ENCODE measurements at regions not wholly inside any gene's neighbourhood (a gene's known extent, or its start where the extent isn't known, plus 50 kb on each side); places are given as distances from the start of the nearest gene placed in this dataset.

GRCh38 chr13:36493046-36493445, 60.8 kb downstream of the CCNA1 start:
- no peak for DNase-seq
- no peaks in the 10 kb centered on the region for H3K27me3 ChIP-seq (ENCODE audit: control insufficient read depth, insufficient read depth, low read length)
- no peak overlapping the region for H3K4me3 ChIP-seq (ENCODE audit: insufficient read depth, low read depth, low read length)
- no peaks in the 10 kb centered on the region for H3K36me3 ChIP-seq (replicated peaks; ENCODE audit: control insufficient read depth, insufficient read depth, low read length)

GRCh38 chr13:36495431-36495830, 63.1 kb downstream of the CCNA1 start:
- Histone ChIP-seq H3K27me3 (ENCODE audit: control insufficient read depth, insufficient read depth, low read length) (no peaks in the 10 kb centered on the region), H3K4me3 (ENCODE audit: insufficient read depth, low read depth, low read length) (no peak overlapping the region), H3K36me3 (replicated peaks; ENCODE audit: control insufficient read depth, insufficient read depth, low read length) (no peaks in the 10 kb centered on the region)
- no peak for DNase-seq

- peak; percentile 38 for DNase-seq
- Histone ChIP-seq H3K27me3 (ENCODE audit: control insufficient read depth, insufficient read depth, low read length) (no peaks in the 10 kb centered on the region), H3K36me3 (replicated peaks; ENCODE audit: control insufficient read depth, insufficient read depth, low read length) (no peaks in the 10 kb centered on the region), H3K4me3 (ENCODE audit: insufficient read depth, low read depth, low read length) (no peak overlapping the region)
Measured at GRCh38 chr13:36509369-36509768, 77.1 kb downstream of the CCNA1 start.

- DNase-seq: no peak
Measured at GRCh38 chr13:36512771-36513170, 80.5 kb downstream of the CCNA1 start.

GRCh38 chr13:36513266-36513665, 81.0 kb downstream of the CCNA1 start:
- no peak for DNase-seq
- no peaks in the 10 kb centered on the region for H3K36me3 ChIP-seq (replicated peaks; ENCODE audit: control insufficient read depth, insufficient read depth, low read length)
- no peaks in the 10 kb centered on the region for H3K27me3 ChIP-seq (ENCODE audit: control insufficient read depth, insufficient read depth, low read length)
- H3K4me3 ChIP-seq (ENCODE audit: insufficient read depth, low read depth, low read length): no peak overlapping the region

More at GRCh38 chr13:36512771-36513170, 80.5 kb downstream of the CCNA1 start:
- no peak overlapping the region for H3K4me3 ChIP-seq (ENCODE audit: insufficient read depth, low read depth, low read length)
- H3K27me3 ChIP-seq (ENCODE audit: control insufficient read depth, insufficient read depth, low read length): no peaks in the 10 kb centered on the region
- no peaks in the 10 kb centered on the region for H3K36me3 ChIP-seq (replicated peaks; ENCODE audit: control insufficient read depth, insufficient read depth, low read length)

GRCh38 chr13:36515466-36515865, 83.2 kb downstream of the CCNA1 start:
- Histone ChIP-seq H3K27me3 (ENCODE audit: control insufficient read depth, insufficient read depth, low read length) (no peaks in the 10 kb centered on the region), H3K4me3 (ENCODE audit: insufficient read depth, low read depth, low read length) (no peak overlapping the region), H3K36me3 (replicated peaks; ENCODE audit: control insufficient read depth, insufficient read depth, low read length) (no peaks in the 10 kb centered on the region)
- DNase-seq: no peak

- DNase-seq: no peak
- Histone ChIP-seq H3K4me3 (ENCODE audit: insufficient read depth, low read depth, low read length) (no peak overlapping the region), H3K36me3 (replicated peaks; ENCODE audit: control insufficient read depth, insufficient read depth, low read length) (no peaks in the 10 kb centered on the region), H3K27me3 (ENCODE audit: control insufficient read depth, insufficient read depth, low read length) (no peaks in the 10 kb centered on the region)
Measured at GRCh38 chr13:36516225-36516624, 83.9 kb downstream of the CCNA1 start.

GRCh38 chr13:36518707-36519106, 86.4 kb downstream of the CCNA1 start:
- no peak for DNase-seq
- H3K36me3 ChIP-seq (replicated peaks; ENCODE audit: control insufficient read depth, insufficient read depth, low read length): no peaks in the 10 kb centered on the region
- H3K4me3 ChIP-seq (ENCODE audit: insufficient read depth, low read depth, low read length): no peak overlapping the region
- no peaks in the 10 kb centered on the region for H3K27me3 ChIP-seq (ENCODE audit: control insufficient read depth, insufficient read depth, low read length)

- no peaks in the 10 kb centered on the region for H3K36me3 ChIP-seq (replicated peaks; ENCODE audit: control insufficient read depth, insufficient read depth, low read length)
- no peak overlapping the region for H3K4me3 ChIP-seq (ENCODE audit: insufficient read depth, low read depth, low read length)
- DNase-seq: no peak
Measured at GRCh38 chr13:36519432-36519831, 87.1 kb downstream of the CCNA1 start.

GRCh38 chr13:36520111-36520510, 87.8 kb downstream of the CCNA1 start:
- Histone ChIP-seq H3K4me3 (ENCODE audit: insufficient read depth, low read depth, low read length) (no peak overlapping the region), H3K27me3 (ENCODE audit: control insufficient read depth, insufficient read depth, low read length) (no peaks in the 10 kb centered on the region), H3K36me3 (replicated peaks; ENCODE audit: control insufficient read depth, insufficient read depth, low read length) (no peaks in the 10 kb centered on the region)
- DNase-seq: no peak

More at GRCh38 chr13:36519432-36519831, 87.1 kb downstream of the CCNA1 start:
- H3K27me3 ChIP-seq (ENCODE audit: control insufficient read depth, insufficient read depth, low read length): no peaks in the 10 kb centered on the region

GRCh38 chr13:36526897-36527296, 94.6 kb downstream of the CCNA1 start:
- Histone ChIP-seq H3K36me3 (replicated peaks; ENCODE audit: control insufficient read depth, insufficient read depth, low read length) (no peaks in the 10 kb centered on the region), H3K4me3 (ENCODE audit: insufficient read depth, low read depth, low read length) (no peak overlapping the region), H3K27me3 (ENCODE audit: control insufficient read depth, insufficient read depth, low read length) (no peaks in the 10 kb centered on the region)
- DNase-seq: no peak

- Histone ChIP-seq H3K27me3 (ENCODE audit: control insufficient read depth, insufficient read depth, low read length) (no peaks in the 10 kb centered on the region), H3K4me3 (ENCODE audit: insufficient read depth, low read depth, low read length) (no peak overlapping the region), H3K36me3 (replicated peaks; ENCODE audit: control insufficient read depth, insufficient read depth, low read length) (no peaks in the 10 kb centered on the region)
- DNase-seq: no peak
Measured at GRCh38 chr13:36528105-36528504, 95.8 kb downstream of the CCNA1 start.

GRCh38 chr13:36530050-36530789, 97.9 kb downstream of the CCNA1 start:
- H3K4me3 ChIP-seq (ENCODE audit: insufficient read depth, low read depth, low read length): no peak overlapping the region
- no peaks in the 10 kb centered on the region for H3K36me3 ChIP-seq (replicated peaks; ENCODE audit: control insufficient read depth, insufficient read depth, low read length)
- H3K27me3 ChIP-seq (ENCODE audit: control insufficient read depth, insufficient read depth, low read length): no peaks in the 10 kb centered on the region
- no peak for DNase-seq

- Histone ChIP-seq H3K27me3 (ENCODE audit: control insufficient read depth, insufficient read depth, low read length) (no peaks in the 10 kb centered on the region), H3K4me3 (ENCODE audit: insufficient read depth, low read depth, low read length) (no peak overlapping the region), H3K36me3 (replicated peaks; ENCODE audit: control insufficient read depth, insufficient read depth, low read length) (no peaks in the 10 kb centered on the region)
- DNase-seq: no peak
Measured at GRCh38 chr13:36530861-36531590, 98.7 kb downstream of the CCNA1 start.

GRCh38 chr13:36531746-36532486, 99.6 kb downstream of the CCNA1 start:
- Histone ChIP-seq H3K27me3 (ENCODE audit: control insufficient read depth, insufficient read depth, low read length) (no peaks in the 10 kb centered on the region), H3K36me3 (replicated peaks; ENCODE audit: control insufficient read depth, insufficient read depth, low read length) (no peaks in the 10 kb centered on the region), H3K4me3 (ENCODE audit: insufficient read depth, low read depth, low read length) (no peak overlapping the region)
- DNase-seq: no peak
